Right atrium auricular region (tissue), 2 donors: ENCODE measurements at regions not wholly inside any gene's neighbourhood (a gene's known extent, or its start where the extent isn't known, plus 50 kb on each side); places are given as distances from the start of the nearest gene placed in this dataset.

Experiments used
- DNase-seq: peaks from one replicate; pipeline ENCODE4 v3.0.0-alpha.2; 2019; ENCODE audit warnings: low spot score
- H3K27ac ChIP-seq, 2 donors: fragments of 200-600 bp; sonication (generic); 1 replicate in 1 of 2; 2 replicates in 1 of 2; pipeline ENCODE4 v1.5.1; 2016 to 2019
- H3K27me3 ChIP-seq, 2 donors: fragments of 200-600 bp; sonication (generic); one replicate each; pipeline versions ENCODE4 v1.5.1 to v1.6.0; 2017 to 2019
- H3K36me3 ChIP-seq: fragments of 200-600 bp; sonication (generic); one replicate; pipeline ENCODE4 v1.5.1; 2016
- H3K4me1 ChIP-seq, 2 donors: fragments of 200-600 bp; sonication (generic); one replicate each; pipeline versions ENCODE4 v1.5.1 to v1.6.0; 2017 to 2019
- H3K4me3 ChIP-seq, 2 donors: fragments of 200-600 bp; sonication (generic); 1 replicate in 1 of 2; 2 replicates in 1 of 2; pipeline ENCODE4 v1.5.1; 2017 to 2019; ENCODE audit warnings: mild to moderate bottlenecking in 1 of 2, moderate library complexity in 1 of 2
- H3K9me3 ChIP-seq, 2 donors: fragments of 200-600 bp; sonication (generic); one replicate each; pipeline ENCODE4 v1.5.1; 2019
- CTCF ChIP-seq, 2 donors: fragments of 200-600 bp; sonication (generic); IDR thresholded peaks; one replicate each; pipeline ENCODE4 v1.5.1; 2019; ENCODE audit warnings: antibody characterized with exemption in 2 of 2

- TF ChIP-seq CTCF (IDR thresholded peaks at IDR 0.05) = no peak
- Histone ChIP-seq H3K4me3 (no peak overlapping the region), H3K27me3 (no peaks in the 10 kb centered on the region), H3K36me3 (no peaks in the 10 kb centered on the region), H3K4me1 (peaks cover 0 to 34% of the 10 kb centered on the region in 2 donors), H3K27ac (no peak overlapping the region), H3K9me3 (no peaks in the 10 kb centered on the region)
- DNase-seq = no peak
Observed at GRCh38 chr12:75703131-75703530, 191.7 kb upstream of the KRR1 start.

GRCh38 chr12:75702477-75703093 lies 191.2 kb upstream of the KRR1 start:
- DNase-seq = no peak
- no peak for TF ChIP-seq CTCF (IDR thresholded peaks at IDR 0.05)
- Histone ChIP-seq H3K27ac (no peak overlapping the region), H3K36me3 (no peaks in the 10 kb centered on the region), H3K4me1 (peaks cover 0 to 28% of the 10 kb centered on the region in 2 donors), H3K27me3 (no peaks in the 10 kb centered on the region), H3K9me3 (no peaks in the 10 kb centered on the region), H3K4me3 (no peak overlapping the region)

- Histone ChIP-seq H3K27ac (no peak overlapping the region), H3K4me1 (peaks cover 0 to 21% of the 10 kb centered on the region in 2 donors), H3K27me3 (no peaks in the 10 kb centered on the region), H3K9me3 (no peaks in the 10 kb centered on the region), H3K4me3 (no peak overlapping the region), H3K36me3 (no peaks in the 10 kb centered on the region)
- no peak for DNase-seq
- no peak for TF ChIP-seq CTCF (IDR thresholded peaks at IDR 0.05)
Observed at GRCh38 chr12:75701859-75702258, 190.4 kb upstream of the KRR1 start.

GRCh38 chr12:75699728-75700496 lies 188.5 kb upstream of the KRR1 start:
- peaks cover 0 to 1% of the 10 kb centered on the region in 2 donors for H3K4me1 ChIP-seq
- H3K36me3 ChIP-seq = no peaks in the 10 kb centered on the region
- DNase-seq = no peak
- no peak overlapping the region for H3K27ac ChIP-seq
- H3K4me3 ChIP-seq = no peak overlapping the region
- no peaks in the 10 kb centered on the region for H3K9me3 ChIP-seq
- no peak for TF ChIP-seq CTCF (IDR thresholded peaks at IDR 0.05)
- no peaks in the 10 kb centered on the region for H3K27me3 ChIP-seq

GRCh38 chr12:75699251-75699650 lies 187.8 kb upstream of the KRR1 start:
- no peak overlapping the region for H3K27ac ChIP-seq
- H3K27me3 ChIP-seq = no peaks in the 10 kb centered on the region
- no peak overlapping the region for H3K4me3 ChIP-seq
- no peak for DNase-seq
- H3K4me1 ChIP-seq = no peaks in the 10 kb centered on the region
- TF ChIP-seq CTCF (IDR thresholded peaks at IDR 0.05) = no peak
- H3K9me3 ChIP-seq = no peaks in the 10 kb centered on the region
- H3K36me3 ChIP-seq = no peaks in the 10 kb centered on the region
